ENCODE measurements at regions not wholly inside any gene's neighbourhood (a gene's known extent, or its start where the extent isn't known, plus 50 kb on each side); places are given as distances from the start of the nearest gene placed in this dataset.

DNA sequence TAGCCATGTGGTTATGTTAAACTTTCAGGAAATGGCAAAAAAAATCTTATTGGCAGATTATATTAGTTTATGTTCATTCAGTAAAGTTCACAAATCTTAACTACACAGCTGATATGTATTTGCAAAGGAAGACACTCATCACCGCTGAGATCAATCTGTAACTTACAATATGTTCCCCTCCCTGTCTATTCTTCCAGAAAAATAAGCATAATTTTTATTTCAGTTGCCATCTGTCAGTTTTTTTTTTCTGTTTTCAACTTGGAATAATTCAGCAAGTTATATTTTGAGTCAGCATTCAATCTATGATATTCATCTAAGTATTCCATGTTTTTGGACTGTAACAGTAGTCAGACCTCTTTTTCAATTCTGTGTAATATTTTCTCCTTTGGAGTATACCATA is 1019.9 kb upstream of the PTPRD start:
- Histone ChIP-seq H3K27me3 (replicated peaks in 1 of 4; ENCODE audit: control extremely low read depth in 1 of 4, control insufficient read depth in 3 of 4, insufficient read depth in 4 of 4, low read length in 3 of 4) (no peaks in the 10 kb centered on the region), H3K27ac (ENCODE audit: low read length in 2 of 2) (no peak overlapping the region), H3K9ac (ENCODE audit: low read length) (no peak overlapping the region), H3K4me3 (ENCODE audit: control extremely low read depth in 1 of 5, extremely low read depth in 1 of 5, insufficient read depth in 1 of 5, low read depth in 2 of 5, low read length in 4 of 5) (no peak overlapping the region), H3K79me2 (ENCODE audit: control insufficient read depth, insufficient read depth, low read length) (no peaks in the 10 kb centered on the region), H3K36me3 (replicated peaks in 1 of 2; ENCODE audit: control extremely low read depth in 1 of 2, control insufficient read depth in 1 of 2, extremely low read depth in 1 of 2, insufficient read depth in 2 of 2, low read length in 1 of 2) (no peaks in the 10 kb centered on the region), H4K20me1 (ENCODE audit: control insufficient read depth, insufficient read depth, low read length, poor library complexity, severe bottlenecking) (no peaks in the 10 kb centered on the region), H2AFZ (ENCODE audit: insufficient read depth, low read depth, low read length, poor library complexity, severe bottlenecking) (no peak overlapping the region), H3K9me3 (ENCODE audit: control extremely low read depth in 1 of 3, control insufficient read depth in 2 of 3, insufficient read depth in 1 of 3, low read length in 2 of 3) (no peaks in the 10 kb centered on the region), H3K4me2 (replicated peaks; ENCODE audit: low read depth, low read length, poor library complexity, severe bottlenecking) (no peak overlapping the region), H3K4me1 (ENCODE audit: control insufficient read depth in 2 of 2, insufficient read depth in 2 of 2, low read length in 2 of 2) (no peaks in the 10 kb centered on the region)
- intact Hi-C loops (cut with micrococcal nuclease) = no loop called here
- no peak overlapping the region for H3K27ac Mint-ChIP-seq
- no peaks in the 10 kb centered on the region for H3K27me3 Mint-ChIP-seq
- no peaks in the 10 kb centered on the region for H3K4me1 Mint-ChIP-seq
- POLR2A ChIA-PET = no interaction called here
- peaks cover 4% of the 10 kb centered on the region for H3K9me3 Mint-ChIP-seq (ENCODE audit: insufficient read depth)
- CTCF ChIA-PET = no interaction called here
- WGBS (ENCODE audit: insufficient coverage) = no CpG with 5 or more reads among the region's 1 CpG
- no peak overlapping the region for H3K4me3 Mint-ChIP-seq
- no peak for DNase-seq
- TF ChIP-seq CTCF (IDR thresholded peaks at IDR 0.05) = no peak
- TF ChIP-seq EZH2 (IDR thresholded peaks at IDR 0.05; ENCODE audit: borderline replicate concordance, insufficient read depth, low read depth, low read length, poor library complexity, severe bottlenecking) = no peak
- ATAC-seq (ENCODE audit: low read depth) = no peak

DNA sequence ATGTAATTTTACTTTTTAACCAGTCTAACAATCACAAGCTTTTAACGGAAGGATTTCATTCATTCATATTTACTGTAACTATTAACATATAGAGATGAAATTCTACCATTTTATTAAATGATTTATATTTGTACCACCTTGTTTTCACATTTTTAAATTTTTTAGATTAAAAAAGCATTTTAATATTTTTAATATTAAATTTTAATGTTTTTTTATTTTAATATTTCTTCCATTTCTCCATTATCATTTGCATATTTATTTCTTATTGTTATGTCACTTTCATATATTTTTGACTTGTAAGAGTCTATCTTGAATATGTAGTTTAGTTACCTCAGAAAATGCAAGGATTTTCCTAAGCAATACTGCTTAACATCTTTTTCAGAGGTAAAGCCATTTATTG is 1034.0 kb upstream of the PTPRD start:
- Histone ChIP-seq H3K9ac (ENCODE audit: low read length) (no peak overlapping the region), H4K20me1 (ENCODE audit: control insufficient read depth, insufficient read depth, low read length, poor library complexity, severe bottlenecking) (no peaks in the 10 kb centered on the region), H3K27ac (ENCODE audit: low read length in 2 of 2) (no peak overlapping the region), H3K4me1 (ENCODE audit: control insufficient read depth in 2 of 2, insufficient read depth in 2 of 2, low read length in 2 of 2) (no peaks in the 10 kb centered on the region), H3K79me2 (ENCODE audit: control insufficient read depth, insufficient read depth, low read length) (no peaks in the 10 kb centered on the region), H2AFZ (ENCODE audit: insufficient read depth, low read depth, low read length, poor library complexity, severe bottlenecking) (no peak overlapping the region), H3K4me2 (replicated peaks; ENCODE audit: low read depth, low read length, poor library complexity, severe bottlenecking) (no peak overlapping the region), H3K4me3 (ENCODE audit: control extremely low read depth in 1 of 5, extremely low read depth in 1 of 5, insufficient read depth in 1 of 5, low read depth in 2 of 5, low read length in 4 of 5) (no peak overlapping the region), H3K9me3 (ENCODE audit: control extremely low read depth in 1 of 3, control insufficient read depth in 2 of 3, insufficient read depth in 1 of 3, low read length in 2 of 3) (peaks cover 0 to 2% (median 0%) of the 10 kb centered on the region in 3 donors), H3K36me3 (replicated peaks in 1 of 2; ENCODE audit: control extremely low read depth in 1 of 2, control insufficient read depth in 1 of 2, extremely low read depth in 1 of 2, insufficient read depth in 2 of 2, low read length in 1 of 2) (no peaks in the 10 kb centered on the region), H3K27me3 (replicated peaks in 1 of 4; ENCODE audit: control extremely low read depth in 1 of 4, control insufficient read depth in 3 of 4, insufficient read depth in 4 of 4, low read length in 3 of 4) (no peaks in the 10 kb centered on the region)
- ATAC-seq (ENCODE audit: low read depth) = no peak
- ChIA-PET CTCF (no interaction called here), POLR2A (no interaction called here)
- TF ChIP-seq EZH2 (IDR thresholded peaks at IDR 0.05; ENCODE audit: borderline replicate concordance, insufficient read depth, low read depth, low read length, poor library complexity, severe bottlenecking) (no peak), CTCF (IDR thresholded peaks at IDR 0.05) (no peak)
- Mint-ChIP-seq H3K27ac (no peak overlapping the region), H3K27me3 (no peaks in the 10 kb centered on the region), H3K9me3 (ENCODE audit: insufficient read depth) (no peaks in the 10 kb centered on the region), H3K4me1 (no peaks in the 10 kb centered on the region), H3K4me3 (no peak overlapping the region)
- intact Hi-C loops (cut with micrococcal nuclease) = no loop called here
- no CpG with 5 or more reads among the region's 1 CpG for WGBS (ENCODE audit: insufficient coverage)
- no peak for DNase-seq

Data from B cell (primary cell).